ENCODE measurements at regions not wholly inside any gene's neighbourhood (a gene's known extent, or its start where the extent isn't known, plus 50 kb on each side); places are given as distances from the start of the nearest gene placed in this dataset.

DNA sequence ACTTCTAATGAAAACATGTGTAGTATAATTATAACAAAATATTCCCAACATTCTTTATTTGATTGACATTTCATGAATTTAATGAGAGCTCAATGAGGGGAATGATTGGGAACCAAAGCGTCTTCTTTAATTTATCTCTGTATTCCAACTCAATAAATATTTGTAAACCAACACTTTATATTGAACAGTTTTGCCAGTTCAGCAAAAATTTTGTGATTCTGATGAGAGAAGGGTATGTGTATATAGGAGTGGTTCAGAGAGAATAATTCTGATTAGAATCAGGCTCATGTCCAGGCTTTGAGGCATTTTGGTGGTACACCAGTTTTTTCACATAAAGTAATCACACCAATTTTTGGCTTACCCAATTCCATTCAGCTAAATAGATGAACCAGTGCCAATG lies 564.2 kb downstream of the TMTC2 start:
- TF ChIP-seq, protein P1, sequence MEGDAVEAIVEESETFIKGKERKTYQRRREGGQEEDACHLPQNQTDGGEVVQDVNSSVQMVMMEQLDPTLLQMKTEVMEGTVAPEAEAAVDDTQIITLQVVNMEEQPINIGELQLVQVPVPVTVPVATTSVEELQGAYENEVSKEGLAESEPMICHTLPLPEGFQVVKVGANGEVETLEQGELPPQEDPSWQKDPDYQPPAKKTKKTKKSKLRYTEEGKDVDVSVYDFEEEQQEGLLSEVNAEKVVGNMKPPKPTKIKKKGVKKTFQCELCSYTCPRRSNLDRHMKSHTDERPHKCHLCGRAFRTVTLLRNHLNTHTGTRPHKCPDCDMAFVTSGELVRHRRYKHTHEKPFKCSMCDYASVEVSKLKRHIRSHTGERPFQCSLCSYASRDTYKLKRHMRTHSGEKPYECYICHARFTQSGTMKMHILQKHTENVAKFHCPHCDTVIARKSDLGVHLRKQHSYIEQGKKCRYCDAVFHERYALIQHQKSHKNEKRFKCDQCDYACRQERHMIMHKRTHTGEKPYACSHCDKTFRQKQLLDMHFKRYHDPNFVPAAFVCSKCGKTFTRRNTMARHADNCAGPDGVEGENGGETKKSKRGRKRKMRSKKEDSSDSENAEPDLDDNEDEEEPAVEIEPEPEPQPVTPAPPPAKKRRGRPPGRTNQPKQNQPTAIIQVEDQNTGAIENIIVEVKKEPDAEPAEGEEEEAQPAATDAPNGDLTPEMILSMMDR (IDR thresholded peaks at IDR 0.05), result no peak
- TF ChIP-seq CHD2 (IDR thresholded peaks at IDR 0.05; ENCODE audit: low read length, partially characterized antibody), result no peak
- no peak for TF ChIP-seq PHF8 (IDR thresholded peaks at IDR 0.05; ENCODE audit: borderline replicate concordance, low read depth)
- TF ChIP-seq GATA3 (IDR thresholded peaks at IDR 0.05; ENCODE audit: borderline replicate concordance), result no peak
- TF ChIP-seq CEBPB (IDR thresholded peaks at IDR 0.05), result no peak

Measured in A549 (cell line).